GM18868 (cell line): ENCODE measurements at regions not wholly inside any gene's neighbourhood (a gene's known extent, or its start where the extent isn't known, plus 50 kb on each side); places are given as distances from the start of the nearest gene placed in this dataset.

Source experiments
- ATAC-seq: cut with Tn5 transposase; IDR thresholded peaks from one replicate; pipeline ENCODE4 v1.9.1; 2021; ENCODE audit warnings: mild to moderate bottlenecking, moderate library complexity; ENCODE audit not compliant: unreplicated experiment

- no peak for ATAC-seq
Measured at GRCh38 chr5:40414922-40415321, 264.8 kb upstream of the PTGER4 start.

- ATAC-seq, result no peak
Measured at GRCh38 chr5:40413743-40414142, 266.0 kb upstream of the PTGER4 start.

- no peak for ATAC-seq
Measured at GRCh38 chr5:40412771-40413170, 266.9 kb upstream of the PTGER4 start.

- no peak for ATAC-seq
Measured at GRCh38 chr5:40410964-40411635, 268.6 kb upstream of the PTGER4 start.

GRCh38 chr5:40410231-40410861, 269.4 kb upstream of the PTGER4 start:
- peak; percentile 33 for ATAC-seq

GRCh38 chr5:40409601-40410000, 270.1 kb upstream of the PTGER4 start:
- ATAC-seq, result no peak

GRCh38 chr5:40406741-40407211, 272.9 kb upstream of the PTGER4 start:
- ATAC-seq, result peak; percentile 29

- ATAC-seq, result peak; percentile 26
Measured at GRCh38 chr5:40405996-40406740, 273.5 kb upstream of the PTGER4 start.

GRCh38 chr5:40405230-40405629, 274.5 kb upstream of the PTGER4 start:
- no peak for ATAC-seq

- ATAC-seq, result peak; percentile 52
Measured at GRCh38 chr5:40404613-40405012, 275.1 kb upstream of the PTGER4 start.

- ATAC-seq, result no peak
Measured at GRCh38 chr5:40402007-40402364, 277.7 kb upstream of the PTGER4 start.

GRCh38 chr5:40401284-40402006, 278.3 kb upstream of the PTGER4 start:
- peak; percentile 62 for ATAC-seq

GRCh38 chr5:40400245-40400644, 279.5 kb upstream of the PTGER4 start:
- no peak for ATAC-seq

- no peak for ATAC-seq
Measured at GRCh38 chr5:40399349-40399748, 280.4 kb upstream of the PTGER4 start.

GRCh38 chr5:40397976-40398375, 281.7 kb upstream of the PTGER4 start:
- no peak for ATAC-seq

- no peak for ATAC-seq
Measured at GRCh38 chr5:40397091-40397490, 282.6 kb upstream of the PTGER4 start.

GRCh38 chr5:40396317-40396716, 283.4 kb upstream of the PTGER4 start:
- no peak for ATAC-seq

- no peak for ATAC-seq
Measured at GRCh38 chr5:40395251-40395650, 284.5 kb upstream of the PTGER4 start.

- ATAC-seq, result no peak
Measured at GRCh38 chr5:40394698-40395097, 285.0 kb upstream of the PTGER4 start.

- no peak for ATAC-seq
Measured at GRCh38 chr5:40391642-40392041, 288.1 kb upstream of the PTGER4 start.
